GM12865 (cell line): ENCODE measurements at regions not wholly inside any gene's neighbourhood (a gene's known extent, or its start where the extent isn't known, plus 50 kb on each side); places are given as distances from the start of the nearest gene placed in this dataset.

Source experiments
- DNase-seq: peaks from one replicate; pipeline ENCODE4 v3.0.0; 2010; ENCODE audit warnings: low read depth
- H3K4me3 ChIP-seq: 2 replicates; pipeline ENCODE4 v1.5.1; 2011; ENCODE audit warnings: mild to moderate bottlenecking, low read depth, low read length, control low read depth
- CTCF ChIP-seq: IDR thresholded peaks from 2 replicates; pipeline ENCODE4 v1.5.1; 2011; ENCODE audit warnings: low read length, control low read depth, low read depth, inconsistent platforms; ENCODE audit not compliant: insufficient read depth; ENCODE audit errors: missing control alignments

- no peak for DNase-seq
- no peak overlapping the region for H3K4me3 ChIP-seq
- TF ChIP-seq CTCF, result no peak
Measured at GRCh38 chr4:66178906-66179305, 508.6 kb upstream of the EPHA5 start.

- TF ChIP-seq CTCF, result no peak
- no peak overlapping the region for H3K4me3 ChIP-seq
- no peak for DNase-seq
Measured at GRCh38 chr4:66169341-66169740, 499.1 kb upstream of the EPHA5 start.

DNA sequence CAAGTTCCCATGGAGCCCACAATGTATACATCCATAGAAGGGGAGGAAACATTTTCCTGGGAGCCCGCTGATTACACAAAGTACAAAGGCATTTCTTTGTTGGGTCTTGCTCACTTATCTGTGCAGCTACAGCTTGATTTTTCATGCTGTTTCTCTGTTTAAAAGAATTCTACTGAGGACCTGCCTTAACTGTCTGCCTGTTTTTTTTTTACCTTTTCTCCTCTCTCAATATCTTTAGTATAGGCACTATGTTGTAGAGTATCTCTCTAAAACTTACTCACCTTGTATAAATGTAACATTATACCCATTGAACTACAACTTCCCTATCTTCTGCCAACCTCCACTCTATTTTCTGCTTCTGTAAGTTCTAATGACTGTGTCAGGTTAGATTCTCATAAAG lies 494.6 kb upstream of the EPHA5 start:
- no peak for DNase-seq
- no peak for TF ChIP-seq CTCF

DNA sequence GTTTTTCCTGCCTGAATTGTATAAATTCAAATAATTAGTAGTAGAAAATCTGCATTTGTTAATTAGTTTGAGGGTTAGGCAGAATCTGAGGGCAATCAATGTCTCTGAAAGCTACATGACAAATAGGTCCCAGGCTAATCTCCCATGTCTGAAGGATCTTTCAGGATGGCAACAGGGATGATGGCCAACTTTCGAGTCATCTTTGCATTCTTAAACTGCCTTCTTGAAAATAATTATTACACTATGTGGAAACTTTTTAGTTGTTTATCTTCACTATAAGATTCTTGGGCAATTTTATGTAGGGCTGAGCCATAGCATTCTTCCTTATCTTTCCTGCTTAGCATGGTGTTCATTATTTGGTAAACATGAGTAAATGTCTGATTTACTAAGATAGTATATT lies 490.3 kb upstream of the EPHA5 start:
- no peak for DNase-seq
- no peak overlapping the region for H3K4me3 ChIP-seq
- TF ChIP-seq CTCF, result no peak

More for the DNA sequence above, 494.6 kb upstream of the EPHA5 start:
- H3K4me3 ChIP-seq, result no peak overlapping the region

- DNase-seq, result no peak
- no peak for TF ChIP-seq CTCF
- H3K4me3 ChIP-seq, result no peak overlapping the region
Measured at GRCh38 chr4:66157594-66157993, 487.3 kb upstream of the EPHA5 start.

DNA sequence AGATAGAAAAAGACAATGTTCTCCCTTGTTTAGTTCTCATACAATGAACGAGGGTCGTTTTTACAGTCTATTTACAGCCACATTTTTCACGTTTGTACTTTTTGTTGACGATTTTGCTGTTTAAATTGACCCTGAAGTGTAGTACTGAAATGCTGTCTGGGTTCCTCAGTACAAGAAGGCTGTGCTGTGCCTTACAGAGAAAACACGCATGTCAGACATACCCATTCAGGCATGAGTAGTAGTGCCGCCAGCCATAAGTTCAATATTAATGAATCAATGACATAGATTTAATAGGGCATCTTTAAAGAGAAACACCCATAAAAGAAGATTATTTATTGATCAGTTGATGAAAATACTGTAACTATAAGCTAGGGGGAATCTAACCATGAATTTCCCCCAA lies 459.8 kb upstream of the EPHA5 start:
- no peak overlapping the region for H3K4me3 ChIP-seq
- no peak for DNase-seq
- TF ChIP-seq CTCF, result no peak

GRCh38 chr4:66123831-66124413 lies 453.6 kb upstream of the EPHA5 start:
- TF ChIP-seq CTCF, result no peak
- no peak overlapping the region for H3K4me3 ChIP-seq
- DNase-seq, result no peak
